NCI-H1694 treated with DMSO at 0.1 percent for 48 hours (cell line): ENCODE measurements at regions not wholly inside any gene's neighbourhood (a gene's known extent, or its start where the extent isn't known, plus 50 kb on each side); places are given as distances from the start of the nearest gene placed in this dataset.
"Not testable (repeated sequence)": the region's sequence is repeated elsewhere in the genome, so short reads cannot be mapped to it uniquely, and the experiment has no call there.

Experiments
- DNase-seq: peaks from one replicate; lab custom pipeline; 2025; lab: John Stamatoyannopoulos, UW

GRCh38 chr5:116779846-116780245 lies 205.2 kb upstream of the SEMA6A start:
- DNase-seq: no peak

GRCh38 chr5:116778651-116779280 lies 204.1 kb upstream of the SEMA6A start:
- peak; percentile 20 for DNase-seq

- DNase-seq: peak; percentile 54
Measured at GRCh38 chr5:116778032-116778431, 203.4 kb upstream of the SEMA6A start.

GRCh38 chr5:116773926-116774325 lies 199.3 kb upstream of the SEMA6A start:
- no peak for DNase-seq

GRCh38 chr5:116772806-116773205 lies 198.2 kb upstream of the SEMA6A start:
- DNase-seq: no peak

GRCh38 chr5:116772152-116772501 lies 197.5 kb upstream of the SEMA6A start:
- DNase-seq: no peak

GRCh38 chr5:116771466-116772151 lies 197.0 kb upstream of the SEMA6A start:
- no peak for DNase-seq

GRCh38 chr5:116769953-116770352 lies 195.3 kb upstream of the SEMA6A start:
- not testable (repeated sequence) for DNase-seq

- no peak for DNase-seq
Measured at GRCh38 chr5:116769470-116769869, 194.8 kb upstream of the SEMA6A start.

GRCh38 chr5:116766470-116766947 lies 191.9 kb upstream of the SEMA6A start:
- peak; percentile 5 for DNase-seq

GRCh38 chr5:116765441-116765840 lies 190.8 kb upstream of the SEMA6A start:
- peak; percentile 18 for DNase-seq

- no peak for DNase-seq
Measured at GRCh38 chr5:116764941-116765340, 190.3 kb upstream of the SEMA6A start.

- no peak for DNase-seq
Measured at GRCh38 chr5:116763987-116764866, 189.6 kb upstream of the SEMA6A start.

GRCh38 chr5:116759860-116760640 lies 185.4 kb upstream of the SEMA6A start:
- peak; percentile 20 for DNase-seq

- no peak for DNase-seq
Measured at GRCh38 chr5:116757326-116757725, 182.7 kb upstream of the SEMA6A start.

GRCh38 chr5:116756531-116756930 lies 181.9 kb upstream of the SEMA6A start:
- DNase-seq: no peak

- DNase-seq: no peak
Measured at GRCh38 chr5:116754556-116754955, 179.9 kb upstream of the SEMA6A start.

- no peak for DNase-seq
Measured at GRCh38 chr5:116751684-116752083, 177.1 kb upstream of the SEMA6A start.

GRCh38 chr5:116750631-116751580 lies 176.3 kb upstream of the SEMA6A start:
- DNase-seq: no peak

- no peak for DNase-seq
Measured at GRCh38 chr5:116747881-116748280, 173.3 kb upstream of the SEMA6A start.

- DNase-seq: no peak
Measured at GRCh38 chr5:116746668-116747067, 172.0 kb upstream of the SEMA6A start.
